ENCODE measurements at regions not wholly inside any gene's neighbourhood (a gene's known extent, or its start where the extent isn't known, plus 50 kb on each side); places are given as distances from the start of the nearest gene placed in this dataset.

GRCh38 chr3:68017069-68017468 lies 362.7 kb upstream of the SUCLG2 start:
- Mint-ChIP-seq H3K27me3 (no peaks in the 10 kb centered on the region), H3K36me3 (ENCODE audit: low read depth) (no peaks in the 10 kb centered on the region), H3K27ac (no peak overlapping the region), H3K4me3 (no peak overlapping the region), H3K9me3 (no peaks in the 10 kb centered on the region), H3K4me1 (no peaks in the 10 kb centered on the region)
- ChIA-PET CTCF (interaction anchor here (1.8 kb wide), 1 partner anchor 903 kb away, joined by 6 read pairs; no protein-coding TSS in a partner anchor), POLR2A (no interaction called here)
- intact Hi-C loops (cut with micrococcal nuclease), result loop anchor here (5.0 kb wide), 2 partner anchors 635 to 905 kb away; no protein-coding TSS in a partner anchor
- TF ChIP-seq CTCF (IDR thresholded peaks at IDR 0.05), result no peak
- no peak for ATAC-seq (ENCODE audit: low read depth)
- DNase-seq, result no peak

GRCh38 chr3:68009900-68010299 lies 355.5 kb upstream of the SUCLG2 start:
- TF ChIP-seq CTCF (IDR thresholded peaks at IDR 0.05), result no peak
- Mint-ChIP-seq H3K36me3 (ENCODE audit: low read depth) (no peaks in the 10 kb centered on the region), H3K4me3 (no peak overlapping the region), H3K27me3 (peaks cover 31% of the 10 kb centered on the region), H3K9me3 (no peaks in the 10 kb centered on the region), H3K27ac (no peak overlapping the region), H3K4me1 (no peaks in the 10 kb centered on the region)
- ChIA-PET CTCF (no interaction called here), POLR2A (no interaction called here)
- DNase-seq (no peak), ATAC-seq (ENCODE audit: low read depth) (no peak)
- intact Hi-C loops (cut with micrococcal nuclease), result no loop called here

GRCh38 chr3:68007621-68008226 lies 353.3 kb upstream of the SUCLG2 start:
- no peak for DNase-seq
- no peak for TF ChIP-seq CTCF (IDR thresholded peaks at IDR 0.05)
- H3K36me3 Mint-ChIP-seq (ENCODE audit: low read depth), result no peaks in the 10 kb centered on the region
- ChIA-PET POLR2A (no interaction called here), CTCF (no interaction called here)
- no peaks in the 10 kb centered on the region for H3K9me3 Mint-ChIP-seq
- H3K4me1 Mint-ChIP-seq, result no peaks in the 10 kb centered on the region
- H3K4me3 Mint-ChIP-seq, result no peak overlapping the region
- no peak for ATAC-seq (ENCODE audit: low read depth)
- H3K27me3 Mint-ChIP-seq, result peaks cover 44% of the 10 kb centered on the region
- intact Hi-C loops (cut with micrococcal nuclease), result no loop called here
- no peak overlapping the region for H3K27ac Mint-ChIP-seq

GRCh38 chr3:68006646-68007045 lies 352.2 kb upstream of the SUCLG2 start:
- no peak for DNase-seq
- H3K27ac Mint-ChIP-seq, result no peak overlapping the region
- TF ChIP-seq CTCF (IDR thresholded peaks at IDR 0.05), result no peak
- peaks cover 4% of the 10 kb centered on the region for H3K9me3 Mint-ChIP-seq
- H3K27me3 Mint-ChIP-seq, result peaks cover 44% of the 10 kb centered on the region
- H3K4me3 Mint-ChIP-seq, result no peak overlapping the region
- H3K36me3 Mint-ChIP-seq (ENCODE audit: low read depth), result no peaks in the 10 kb centered on the region
- ATAC-seq (ENCODE audit: low read depth), result no peak
- intact Hi-C loops (cut with micrococcal nuclease), result no loop called here
- ChIA-PET POLR2A (no interaction called here), CTCF (no interaction called here)
- no peaks in the 10 kb centered on the region for H3K4me1 Mint-ChIP-seq

- no peaks in the 10 kb centered on the region for H3K4me1 Mint-ChIP-seq
- H3K4me3 Mint-ChIP-seq, result no peak overlapping the region
- TF ChIP-seq CTCF (IDR thresholded peaks at IDR 0.05), result no peak
- no peak overlapping the region for H3K27ac Mint-ChIP-seq
- H3K27me3 Mint-ChIP-seq, result peaks cover 36% of the 10 kb centered on the region
- H3K9me3 Mint-ChIP-seq, result peaks cover 6% of the 10 kb centered on the region
- H3K36me3 Mint-ChIP-seq (ENCODE audit: low read depth), result no peaks in the 10 kb centered on the region
- ChIA-PET POLR2A (no interaction called here), CTCF (no interaction called here)
- intact Hi-C loops (cut with micrococcal nuclease), result no loop called here
- DNase-seq, result no peak
- no peak for ATAC-seq (ENCODE audit: low read depth)
Measured at GRCh38 chr3:68004091-68004490, 349.7 kb upstream of the SUCLG2 start.
